ENCODE measurements at regions not wholly inside any gene's neighbourhood (a gene's known extent, or its start where the extent isn't known, plus 50 kb on each side); places are given as distances from the start of the nearest gene placed in this dataset.

- TF ChIP-seq, protein P1, sequence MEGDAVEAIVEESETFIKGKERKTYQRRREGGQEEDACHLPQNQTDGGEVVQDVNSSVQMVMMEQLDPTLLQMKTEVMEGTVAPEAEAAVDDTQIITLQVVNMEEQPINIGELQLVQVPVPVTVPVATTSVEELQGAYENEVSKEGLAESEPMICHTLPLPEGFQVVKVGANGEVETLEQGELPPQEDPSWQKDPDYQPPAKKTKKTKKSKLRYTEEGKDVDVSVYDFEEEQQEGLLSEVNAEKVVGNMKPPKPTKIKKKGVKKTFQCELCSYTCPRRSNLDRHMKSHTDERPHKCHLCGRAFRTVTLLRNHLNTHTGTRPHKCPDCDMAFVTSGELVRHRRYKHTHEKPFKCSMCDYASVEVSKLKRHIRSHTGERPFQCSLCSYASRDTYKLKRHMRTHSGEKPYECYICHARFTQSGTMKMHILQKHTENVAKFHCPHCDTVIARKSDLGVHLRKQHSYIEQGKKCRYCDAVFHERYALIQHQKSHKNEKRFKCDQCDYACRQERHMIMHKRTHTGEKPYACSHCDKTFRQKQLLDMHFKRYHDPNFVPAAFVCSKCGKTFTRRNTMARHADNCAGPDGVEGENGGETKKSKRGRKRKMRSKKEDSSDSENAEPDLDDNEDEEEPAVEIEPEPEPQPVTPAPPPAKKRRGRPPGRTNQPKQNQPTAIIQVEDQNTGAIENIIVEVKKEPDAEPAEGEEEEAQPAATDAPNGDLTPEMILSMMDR (IDR thresholded peaks at IDR 0.05; ENCODE audit: insufficient read depth, low read length, poor library complexity, severe bottlenecking), result no peak
- TF ChIP-seq EZH2phosphoT487 (conservative IDR thresholded peaks at IDR 0.05; ENCODE audit: low read length), result no peak
These were observed 749.9 kb downstream of the KCNJ2 start for GRCh38 chr17:70919241-70919640.
